GM19324 (cell line): ENCODE measurements at regions not wholly inside any gene's neighbourhood (a gene's known extent, or its start where the extent isn't known, plus 50 kb on each side); places are given as distances from the start of the nearest gene placed in this dataset.
"Not testable (repeated sequence)": the region's sequence is repeated elsewhere in the genome, so short reads cannot be mapped to it uniquely, and the experiment has no call there.

Experiments
- ATAC-seq: cut with Tn5 transposase; IDR thresholded peaks from one replicate; pipeline ENCODE4 v1.9.1; 2021; ENCODE audit warnings: mild to moderate bottlenecking, moderate library complexity; ENCODE audit not compliant: unreplicated experiment, low FRiP score

GRCh38 chr20:48047447-48047846 is 262.2 kb upstream of the SULF2 start:
- ATAC-seq = no peak

- ATAC-seq = no peak
Observed at GRCh38 chr20:48042628-48043027, 257.3 kb upstream of the SULF2 start.

GRCh38 chr20:48041078-48041780 is 255.9 kb upstream of the SULF2 start:
- ATAC-seq = no peak

DNA sequence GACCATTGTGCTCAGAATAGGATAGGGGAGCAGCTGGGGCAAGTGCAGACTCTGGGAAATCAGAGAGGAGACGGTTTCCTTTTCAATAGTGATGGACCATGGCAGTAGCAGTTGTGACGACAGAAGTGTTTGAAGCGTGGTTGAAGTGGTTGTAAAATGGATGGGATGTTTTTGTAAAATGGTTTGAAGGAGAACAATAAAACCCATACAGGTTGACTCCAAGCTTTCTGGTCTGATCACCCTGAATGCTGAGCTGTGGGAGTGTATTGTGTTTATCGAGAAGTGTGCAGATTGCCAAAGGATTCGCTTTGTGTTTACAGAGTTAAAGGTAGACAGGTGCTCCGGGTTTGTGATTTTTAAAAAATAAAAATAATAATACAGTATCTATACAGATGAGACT is 255.2 kb upstream of the SULF2 start:
- ATAC-seq = no peak

GRCh38 chr20:48040051-48040450 is 254.8 kb upstream of the SULF2 start:
- ATAC-seq = no peak

DNA sequence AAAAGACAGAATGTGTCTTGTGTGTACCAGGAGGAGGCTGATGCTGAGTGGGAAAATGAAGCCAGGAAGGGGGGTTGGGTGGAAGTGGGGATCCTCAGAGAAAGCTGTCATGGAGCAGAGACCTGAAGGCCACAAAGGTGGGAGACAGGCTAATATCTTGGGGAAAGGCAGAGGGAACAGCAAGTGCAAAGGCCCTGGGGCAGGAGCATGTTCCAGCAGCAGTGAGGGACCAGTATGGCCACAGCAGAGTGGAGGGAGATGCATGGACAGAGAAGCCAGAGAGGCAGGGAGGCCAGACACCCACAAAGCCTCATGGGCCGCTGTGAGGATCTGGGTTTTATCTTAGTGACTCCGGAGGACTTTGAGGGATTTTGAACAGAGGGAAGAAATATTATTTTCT is 254.2 kb upstream of the SULF2 start:
- no peak for ATAC-seq

DNA sequence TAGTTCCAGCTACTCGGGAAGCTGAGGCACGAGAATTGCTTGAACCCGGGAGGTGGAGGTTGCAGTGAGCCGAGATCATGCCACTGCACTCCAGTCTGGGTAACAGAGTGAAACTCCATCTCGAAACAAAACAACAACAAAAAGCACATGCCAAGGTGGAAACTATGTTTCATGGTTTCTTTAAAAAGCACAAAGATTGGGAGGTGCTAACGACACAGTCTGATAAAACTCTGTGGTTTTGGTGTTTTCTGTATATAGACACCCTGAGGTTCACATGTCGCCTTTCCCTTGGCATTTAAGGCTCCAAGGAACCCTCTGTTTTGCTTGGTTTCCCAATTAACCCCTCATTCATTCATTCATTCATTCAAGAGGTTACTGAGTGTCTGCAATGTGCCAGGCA is 253.4 kb upstream of the SULF2 start:
- ATAC-seq = no peak

GRCh38 chr20:48037798-48038197 is 252.5 kb upstream of the SULF2 start:
- ATAC-seq = not testable (repeated sequence)

- ATAC-seq = no peak
Observed at GRCh38 chr20:48035961-48036731, 250.9 kb upstream of the SULF2 start.

GRCh38 chr20:48034751-48035150 is 249.5 kb upstream of the SULF2 start:
- no peak for ATAC-seq

- not testable (repeated sequence) for ATAC-seq
Observed at GRCh38 chr20:48033005-48033404, 247.7 kb upstream of the SULF2 start.

GRCh38 chr20:48031122-48031521 is 245.8 kb upstream of the SULF2 start:
- no peak for ATAC-seq

GRCh38 chr20:48026981-48027592 is 241.8 kb upstream of the SULF2 start:
- ATAC-seq = no peak

GRCh38 chr20:48025661-48026060 is 240.4 kb upstream of the SULF2 start:
- no peak for ATAC-seq

- no peak for ATAC-seq
Observed at GRCh38 chr20:48025051-48025515, 239.8 kb upstream of the SULF2 start.

- ATAC-seq = no peak
Observed at GRCh38 chr20:48024539-48024938, 239.3 kb upstream of the SULF2 start.

- ATAC-seq = not testable (repeated sequence)
Observed at GRCh38 chr20:48020696-48021095, 235.4 kb upstream of the SULF2 start.

DNA sequence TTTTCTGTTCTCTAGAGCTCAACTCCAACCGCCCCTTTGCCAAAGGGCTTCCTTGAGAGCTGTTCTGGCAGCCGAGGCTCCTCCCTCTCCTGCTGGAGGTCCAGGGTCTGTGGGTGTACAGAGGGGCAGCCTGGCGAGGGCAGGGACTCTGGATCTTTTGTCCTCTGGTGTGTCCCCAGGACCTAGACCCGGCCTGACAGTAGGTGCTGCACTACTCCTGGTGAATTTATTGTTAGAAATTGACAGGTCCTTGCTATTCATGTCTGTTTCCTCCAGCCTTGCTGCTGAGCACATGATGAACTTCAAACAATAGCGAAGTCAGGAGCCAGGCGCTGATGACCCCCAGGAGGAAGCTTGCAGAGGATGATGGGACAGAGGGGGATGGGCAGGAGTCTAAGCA is 234.7 kb upstream of the SULF2 start:
- ATAC-seq = no peak

GRCh38 chr20:48019496-48019895 is 234.2 kb upstream of the SULF2 start:
- no peak for ATAC-seq

GRCh38 chr20:48018851-48019250 is 233.6 kb upstream of the SULF2 start:
- ATAC-seq = not testable (repeated sequence)

GRCh38 chr20:48017992-48018391 is 232.7 kb upstream of the SULF2 start:
- ATAC-seq = no peak
